C1 segment of cervical spinal cord (tissue), 14 donors: ENCODE measurements at regions not wholly inside any gene's neighbourhood (a gene's known extent, or its start where the extent isn't known, plus 50 kb on each side); places are given as distances from the start of the nearest gene placed in this dataset.
"Not testable (repeated sequence)": the region's sequence is repeated elsewhere in the genome, so short reads cannot be mapped to it uniquely, and the experiment has no call there.

Experiments used
- DNase-seq, 14 donors: peaks; one replicate each; lab custom pipeline; 2025; lab: John Stamatoyannopoulos, UW

GRCh38 chr3:197459571-197459970, 96.2 kb downstream of the BDH1 start:
- DNase-seq = not testable (repeated sequence)

GRCh38 chr3:197458906-197459470, 96.8 kb downstream of the BDH1 start:
- no peak for DNase-seq

GRCh38 chr3:197458179-197458707, 97.5 kb downstream of the BDH1 start:
- DNase-seq = no peak

GRCh38 chr3:197456261-197457091, 99.3 kb downstream of the BDH1 start:
- no peak for DNase-seq

GRCh38 chr3:197454841-197455240, 100.9 kb downstream of the BDH1 start:
- DNase-seq = not testable (repeated sequence)

- DNase-seq = peak in 1 of 14 donors; percentile 71
These were observed 101.8 kb downstream of the BDH1 start for GRCh38 chr3:197454014-197454413.

- DNase-seq = no peak
These were observed 105.0 kb downstream of the BDH1 start for GRCh38 chr3:197450810-197451209.

- no peak for DNase-seq
These were observed 105.5 kb downstream of the BDH1 start for GRCh38 chr3:197450308-197450707.

GRCh38 chr3:197449181-197449580, 106.6 kb downstream of the BDH1 start:
- not testable (repeated sequence) for DNase-seq

- DNase-seq = not testable (repeated sequence)
These were observed 108.0 kb downstream of the BDH1 start for GRCh38 chr3:197447781-197448180.

GRCh38 chr3:197447057-197447456, 108.7 kb downstream of the BDH1 start:
- no peak for DNase-seq

- DNase-seq = no peak
These were observed 109.1 kb downstream of the BDH1 start for GRCh38 chr3:197446700-197447056.

GRCh38 chr3:197445896-197446699, 109.7 kb downstream of the BDH1 start:
- DNase-seq = peak in 1 of 14 donors; percentile 23

GRCh38 chr3:197444793-197445379, 110.9 kb downstream of the BDH1 start:
- no peak for DNase-seq

GRCh38 chr3:197443506-197443905, 112.3 kb downstream of the BDH1 start:
- no peak for DNase-seq

- no peak for DNase-seq
These were observed 115.0 kb downstream of the BDH1 start for GRCh38 chr3:197440717-197441303.

GRCh38 chr3:197438906-197439305, 116.9 kb downstream of the BDH1 start:
- no peak for DNase-seq

GRCh38 chr3:197435426-197435825, 120.3 kb downstream of the BDH1 start:
- no peak for DNase-seq

GRCh38 chr3:197434830-197435229, 120.9 kb downstream of the BDH1 start:
- DNase-seq = peak in 1 of 14 donors; percentile 33

GRCh38 chr3:197432384-197433127, 123.2 kb downstream of the BDH1 start:
- DNase-seq = peak in 1 of 14 donors; percentile 43
